Peyer's patch (tissue), 4 donors: ENCODE measurements at regions not wholly inside any gene's neighbourhood (a gene's known extent, or its start where the extent isn't known, plus 50 kb on each side); places are given as distances from the start of the nearest gene placed in this dataset.
"Not testable (repeated sequence)": the region's sequence is repeated elsewhere in the genome, so short reads cannot be mapped to it uniquely, and the experiment has no call there.

Source experiments
- DNase-seq, 3 donors: peaks; one replicate each; pipeline ENCODE4 v3.0.0-alpha.2; 2017 to 2019
- H3K27ac ChIP-seq, 4 donors: fragments of 200-600 bp; sonication (generic); one replicate each; pipeline ENCODE4 v1.5.1; 2016 to 2019
- H3K27me3 ChIP-seq, 2 donors: fragments of 200-600 bp; sonication (generic); one replicate each; pipeline ENCODE4 v1.5.1; 2019
- H3K36me3 ChIP-seq, 3 donors: fragments of 200-600 bp; sonication (generic); one replicate each; pipeline ENCODE4 v1.5.1; 2016 to 2019
- H3K4me1 ChIP-seq, 4 donors: fragments of 200-600 bp; sonication (generic); one replicate each; pipeline ENCODE4 v1.5.1; 2016 to 2019
- H3K4me3 ChIP-seq, 4 donors: fragments of 200-600 bp; sonication (generic); 1 replicate in 3 of 4; 2 replicates in 1 of 4; pipeline ENCODE4 v1.5.1; 2016 to 2019; ENCODE audit warnings: mild to moderate bottlenecking in 1 of 4
- H3K9me3 ChIP-seq, 4 donors: fragments of 200-600 bp; sonication (generic); one replicate each; pipeline ENCODE4 v1.5.1; 2016 to 2019; ENCODE audit warnings: mild to moderate bottlenecking in 1 of 4
- CTCF ChIP-seq, 6 experiments: fragments of 450-650 bp in 4 of 6; fragments of 200-600 bp in 2 of 6; sonication (generic) in 1 of 6; IDR thresholded peaks; one replicate each; pipeline ENCODE4 v1.5.1; 2017 to 2019; ENCODE audit warnings: antibody characterized with exemption in 6 of 6, mild to moderate bottlenecking in 3 of 6, moderate library complexity in 1 of 6
- POLR2A ChIP-seq, 2 donors: fragments of 450-650 bp; IDR thresholded peaks; one replicate each; pipeline ENCODE4 v1.5.1; 2017; ENCODE audit warnings: antibody characterized with exemption in 2 of 2, mild to moderate bottlenecking in 2 of 2, moderate library complexity in 2 of 2

GRCh38 chr22:47618180-47619010 is 855.9 kb downstream of the TBC1D22A start:
- Histone ChIP-seq H3K27ac (no peak overlapping the region), H3K27me3 (no peaks in the 10 kb centered on the region), H3K4me3 (no peak overlapping the region), H3K9me3 (no peaks in the 10 kb centered on the region), H3K36me3 (no peaks in the 10 kb centered on the region), H3K4me1 (no peaks in the 10 kb centered on the region)
- TF ChIP-seq POLR2A (IDR thresholded peaks at IDR 0.05) (no peak), CTCF (IDR thresholded peaks at IDR 0.05) (no peak)
- peak in 2 of 3 donors; percentile 15 to 36 for DNase-seq

- no peaks in the 10 kb centered on the region for H3K9me3 ChIP-seq
- H3K4me1 ChIP-seq: no peaks in the 10 kb centered on the region
- H3K4me3 ChIP-seq: no peak overlapping the region
- no peak for DNase-seq
- H3K27me3 ChIP-seq: no peaks in the 10 kb centered on the region
- H3K27ac ChIP-seq: no peak overlapping the region
- no peaks in the 10 kb centered on the region for H3K36me3 ChIP-seq
- no peak for TF ChIP-seq POLR2A (IDR thresholded peaks at IDR 0.05)
- no peak for TF ChIP-seq CTCF (IDR thresholded peaks at IDR 0.05)
Observed at GRCh38 chr22:47617186-47617585, 854.7 kb downstream of the TBC1D22A start.

GRCh38 chr22:47616396-47617020 is 854.1 kb downstream of the TBC1D22A start:
- H3K27me3 ChIP-seq: no peaks in the 10 kb centered on the region
- TF ChIP-seq POLR2A (IDR thresholded peaks at IDR 0.05): no peak
- TF ChIP-seq CTCF (IDR thresholded peaks at IDR 0.05): no peak
- peak in 2 of 3 donors; percentile 25 to 43 for DNase-seq

GRCh38 chr22:47615051-47615450 is 852.6 kb downstream of the TBC1D22A start:
- no peaks in the 10 kb centered on the region for H3K36me3 ChIP-seq
- H3K4me3 ChIP-seq: no peak overlapping the region
- H3K9me3 ChIP-seq: no peaks in the 10 kb centered on the region
- no peak for TF ChIP-seq CTCF (IDR thresholded peaks at IDR 0.05)
- TF ChIP-seq POLR2A (IDR thresholded peaks at IDR 0.05): no peak
- no peaks in the 10 kb centered on the region for H3K27me3 ChIP-seq
- H3K4me1 ChIP-seq: no peaks in the 10 kb centered on the region
- H3K27ac ChIP-seq: no peak overlapping the region
- DNase-seq: peak in 2 of 3 donors; percentile 25 to 37

More at GRCh38 chr22:47616396-47617020, 854.1 kb downstream of the TBC1D22A start:
- Histone ChIP-seq H3K4me1 (no peaks in the 10 kb centered on the region), H3K9me3 (no peaks in the 10 kb centered on the region), H3K27ac (no peak overlapping the region), H3K36me3 (no peaks in the 10 kb centered on the region), H3K4me3 (no peak overlapping the region)

- peak in 1 of 3 donors; percentile 14 for DNase-seq
- Histone ChIP-seq H3K27ac (no peak overlapping the region), H3K4me1 (no peaks in the 10 kb centered on the region), H3K9me3 (no peaks in the 10 kb centered on the region), H3K36me3 (no peaks in the 10 kb centered on the region), H3K4me3 (no peak overlapping the region), H3K27me3 (no peaks in the 10 kb centered on the region)
- TF ChIP-seq POLR2A (IDR thresholded peaks at IDR 0.05) (no peak), CTCF (IDR thresholded peaks at IDR 0.05) (no peak)
Observed at GRCh38 chr22:47613606-47614350, 851.3 kb downstream of the TBC1D22A start.

GRCh38 chr22:47613181-47613580 is 850.7 kb downstream of the TBC1D22A start:
- H3K4me3 ChIP-seq, H3K27ac ChIP-seq, H3K36me3 ChIP-seq, H3K9me3 ChIP-seq, H3K4me1 ChIP-seq, DNase-seq, H3K27me3 ChIP-seq: not testable (repeated sequence)
